Heart left ventricle (tissue), 16 donors: ENCODE measurements at regions not wholly inside any gene's neighbourhood (a gene's known extent, or its start where the extent isn't known, plus 50 kb on each side); places are given as distances from the start of the nearest gene placed in this dataset.

Source experiments
- ATAC-seq, 4 donors: fragments of 200-7000 bp; cut with Tn5 transposase; one replicate each; pipeline ENCODE4 v1.9.1; 2020 to 2022; ENCODE audit warnings: moderate library complexity in 4 of 4, mild to moderate bottlenecking in 3 of 4, moderate number of reproducible peaks in 1 of 4
- DNase-seq, 5 donors: peaks; one replicate each; pipeline ENCODE4 v3.0.0-alpha.2; 2020
- H3K27ac ChIP-seq, 12 donors: fragments of 200-600 bp; sonication (generic) in 4 of 12; one replicate each; pipeline versions ENCODE4 v1.5.0 to v1.8.0; 2016 to 2022; ENCODE audit warnings: mild to moderate bottlenecking in 2 of 12
- H3K27me3 ChIP-seq, 9 donors: fragments of 200-600 bp; sonication (generic) in 2 of 9; one replicate each; pipeline versions ENCODE4 v1.5.1 to v1.8.0; 2016 to 2022; ENCODE audit warnings: mild to moderate bottlenecking in 3 of 9
- H3K36me3 ChIP-seq, 9 donors: fragments of 200-600 bp; sonication (generic) in 2 of 9; one replicate each; pipeline versions ENCODE4 v1.5.0 to v1.8.0; 2018 to 2022; ENCODE audit warnings: mild to moderate bottlenecking in 2 of 9
- H3K4me1 ChIP-seq, 12 donors: fragments of 200-600 bp; sonication (generic) in 4 of 12; one replicate each; pipeline versions ENCODE4 v1.5.0 to v1.8.0; 2016 to 2022; ENCODE audit warnings: mild to moderate bottlenecking in 3 of 12
- H3K4me3 ChIP-seq, 12 donors: fragments of 200-600 bp; sonication (generic) in 4 of 12; one replicate each; pipeline versions ENCODE4 v1.5.0 to v1.8.0; 2017 to 2022; ENCODE audit warnings: mild to moderate bottlenecking in 9 of 12, moderate library complexity in 4 of 12
- H3K9me3 ChIP-seq, 12 donors: fragments of 200-600 bp; sonication (generic) in 4 of 12; one replicate each; pipeline versions ENCODE4 v1.5.0 to v1.8.0; 2016 to 2022; ENCODE audit warnings: mild to moderate bottlenecking in 1 of 12
- CTCF ChIP-seq, 12 donors: fragments of 200-600 bp; sonication (generic) in 4 of 12; IDR thresholded peaks; one replicate each; pipeline versions ENCODE4 v1.5.0 to v1.8.0; 2018 to 2022; ENCODE audit warnings: antibody characterized with exemption in 12 of 12, mild to moderate bottlenecking in 5 of 12
- POLR2A ChIP-seq, 2 donors: fragments of 450-650 bp; IDR thresholded peaks; one replicate each; pipeline ENCODE4 v1.6.1; 2017; ENCODE audit warnings: antibody characterized with exemption in 2 of 2, mild to moderate bottlenecking in 2 of 2, moderate library complexity in 2 of 2
- WGBS, 4 donors: extraction: QIAGEN DNeasy Blood & Tissue Kit in 2 of 4; methylation state at CpG; one replicate each; pipeline versions ENCODE4 v1.1.5 to v1.1.7; 2013 to 2018; 5-methylcytosine and 5-hydroxymethylcytosine counted together
- intact Hi-C, 10 donors: fragments of 100-400 bp; cut with DNase I; formaldehyde crosslinking; loops; one replicate each; pipeline versions ENCODE4 v1.11.1 to v1.14.2; 2022
- donor health status: ischemic (EF 13 %, LVEDD 7.1; RV severe dilation, severe dysfunction).
- donor health status: healthy with polysubstance abuse.
- donor health status: DM: no; HTN: yes; CAD: no.
- donor health status: DM: no; HTN: no; CAD: no.
- donor health status: ischemic (EF 25% LVEDD 6.9; RV normal size, moderate dysfunction).
- donor health status: ischemic (EF 25% LVEDD 5.7; RV mildly dilated, moderate dysfunction).
- donor health status: healthy.
- donor health status: DM: yes; HTN: yes; CAD: no.
- donor health status: ischemic (EF 35%, LVEDD 5.7; RV mildly dilated, moderate dysfunction).
- donor health status: nonischemic (EF 11% LVEDD 7.7; RV severe dilation, severe dysfunction).
- donor health status: DM: yes; HTN: yes; CAD: no.
- donor health status: PGD.
- donor health status: ischemic (EF 29% LVEDD 5.4; RV normal size, mild dysfunction).
- donor health status: nonischemic (EF 23%, LVEDD 6.1; RV moderate dilation, normal function).

GRCh38 chr15:94731286-94731685 is 499.9 kb downstream of the MCTP2 start:
- TF ChIP-seq POLR2A (IDR thresholded peaks at IDR 0.05) (no peak), CTCF (IDR thresholded peaks at IDR 0.05) (no peak)
- DNase-seq (no peak), ATAC-seq (no peak)
- Histone ChIP-seq H3K27ac (no peak overlapping the region), H3K9me3 (no peaks in the 10 kb centered on the region), H3K36me3 (no peaks in the 10 kb centered on the region), H3K4me1 (no peaks in the 10 kb centered on the region), H3K27me3 (no peaks in the 10 kb centered on the region), H3K4me3 (no peak overlapping the region)
- intact Hi-C loops = loop anchor here in 1 of 10 donors (10.0 kb wide), 1 partner anchor 64 kb away; no protein-coding TSS in a partner anchor
- 62 to 85% (median 74%) methylated on average over 3 of the region's 3 CpGs for WGBS, 4 donors

GRCh38 chr15:94734460-94734859 is 503.1 kb downstream of the MCTP2 start:
- 96 to 98% (median 97%) methylated on average over 1 of the region's 1 CpG for WGBS, 4 donors
- DNase-seq (no peak), ATAC-seq (no peak)
- Histone ChIP-seq H3K4me3 (no peak overlapping the region), H3K4me1 (no peaks in the 10 kb centered on the region), H3K27me3 (no peaks in the 10 kb centered on the region), H3K9me3 (no peaks in the 10 kb centered on the region), H3K36me3 (no peaks in the 10 kb centered on the region), H3K27ac (no peak overlapping the region)
- TF ChIP-seq POLR2A (IDR thresholded peaks at IDR 0.05) = no peak
- no peak for TF ChIP-seq CTCF (IDR thresholded peaks at IDR 0.05)
- intact Hi-C loops = loop anchor here in 1 of 10 donors (10.0 kb wide), 1 partner anchor 60 kb away; no protein-coding TSS in a partner anchor

- no peak for TF ChIP-seq CTCF (IDR thresholded peaks at IDR 0.05)
- no peak for TF ChIP-seq POLR2A (IDR thresholded peaks at IDR 0.05)
- DNase-seq (no peak), ATAC-seq (no peak)
- no peak overlapping the region for H3K27ac ChIP-seq
- H3K4me1 ChIP-seq = no peaks in the 10 kb centered on the region
- H3K9me3 ChIP-seq = no peaks in the 10 kb centered on the region
- intact Hi-C loops = loop anchor here in 1 of 10 donors (10.0 kb wide), 1 partner anchor 59 kb away; no protein-coding TSS in a partner anchor
- no peaks in the 10 kb centered on the region for H3K27me3 ChIP-seq
- no peaks in the 10 kb centered on the region for H3K36me3 ChIP-seq
- no peak overlapping the region for H3K4me3 ChIP-seq
Observed at GRCh38 chr15:94736236-94736635, 504.9 kb downstream of the MCTP2 start.

- WGBS, 4 donors = 89 to 96% (median 93%) methylated on average over 3 of the region's 3 CpGs
- Histone ChIP-seq H3K4me3 (no peak overlapping the region), H3K4me1 (no peaks in the 10 kb centered on the region), H3K27me3 (peaks cover 0 to 2% (median 0%) of the 10 kb centered on the region in 9 donors), H3K36me3 (no peaks in the 10 kb centered on the region), H3K27ac (no peak overlapping the region), H3K9me3 (peaks cover 0 to 3% (median 0%) of the 10 kb centered on the region in 12 donors)
- TF ChIP-seq CTCF (IDR thresholded peaks at IDR 0.05) (no peak), POLR2A (IDR thresholded peaks at IDR 0.05) (no peak)
- no peak for ATAC-seq
- intact Hi-C loops = loop anchor here in 1 of 10 donors (10.0 kb wide), 2 partner anchors 55 to 915 kb away; no protein-coding TSS in a partner anchor
- no peak for DNase-seq
Observed at GRCh38 chr15:94739639-94740038, 508.3 kb downstream of the MCTP2 start.
